ENCODE measurements at regions not wholly inside any gene's neighbourhood (a gene's known extent, or its start where the extent isn't known, plus 50 kb on each side); places are given as distances from the start of the nearest gene placed in this dataset.

- DNase-seq = no peak
Observed at GRCh38 chr9:27755846-27756245, 182.6 kb upstream of the C9orf72 start.

GRCh38 chr9:27756418-27756817, 183.1 kb upstream of the C9orf72 start:
- no peak for DNase-seq

GRCh38 chr9:27763831-27764230, 190.6 kb upstream of the C9orf72 start:
- DNase-seq = no peak

GRCh38 chr9:27765266-27766072, 192.2 kb upstream of the C9orf72 start:
- DNase-seq = no peak

- DNase-seq = no peak
Observed at GRCh38 chr9:27766073-27766835, 193.0 kb upstream of the C9orf72 start.

GRCh38 chr9:27768781-27769180, 195.5 kb upstream of the C9orf72 start:
- no peak for DNase-seq

- DNase-seq = no peak
Observed at GRCh38 chr9:27770541-27770940, 197.3 kb upstream of the C9orf72 start.

GRCh38 chr9:27771803-27772545, 198.7 kb upstream of the C9orf72 start:
- no peak for DNase-seq

GRCh38 chr9:27784847-27785713, 211.8 kb upstream of the C9orf72 start:
- DNase-seq = no peak

- DNase-seq = no peak
Observed at GRCh38 chr9:27785714-27786100, 212.4 kb upstream of the C9orf72 start.

GRCh38 chr9:27787891-27788290, 214.6 kb upstream of the C9orf72 start:
- no peak for DNase-seq

GRCh38 chr9:27791311-27791710, 218.0 kb upstream of the C9orf72 start:
- DNase-seq = no peak

- no peak for DNase-seq
Observed at GRCh38 chr9:27792971-27793689, 219.8 kb upstream of the C9orf72 start.

GRCh38 chr9:27799326-27799725, 226.0 kb upstream of the C9orf72 start:
- DNase-seq = no peak

GRCh38 chr9:27800159-27800558, 226.9 kb upstream of the C9orf72 start:
- no peak for DNase-seq

GRCh38 chr9:27800692-27801370, 227.6 kb upstream of the C9orf72 start:
- no peak for DNase-seq

GRCh38 chr9:27801545-27801944, 228.3 kb upstream of the C9orf72 start:
- DNase-seq = no peak

GRCh38 chr9:27802418-27802817, 229.1 kb upstream of the C9orf72 start:
- DNase-seq = no peak

- DNase-seq = no peak
Observed at GRCh38 chr9:27808864-27809263, 235.6 kb upstream of the C9orf72 start.

GRCh38 chr9:27817747-27818146, 244.5 kb upstream of the C9orf72 start:
- DNase-seq = no peak

GRCh38 chr9:27818348-27818747, 245.1 kb upstream of the C9orf72 start:
- no peak for DNase-seq

Measured in CD4-positive, alpha-beta T cell treated with Interleukin-17A for 1 hour (primary cell).